ENCODE measurements at regions not wholly inside any gene's neighbourhood (a gene's known extent, or its start where the extent isn't known, plus 50 kb on each side); places are given as distances from the start of the nearest gene placed in this dataset.

DNA sequence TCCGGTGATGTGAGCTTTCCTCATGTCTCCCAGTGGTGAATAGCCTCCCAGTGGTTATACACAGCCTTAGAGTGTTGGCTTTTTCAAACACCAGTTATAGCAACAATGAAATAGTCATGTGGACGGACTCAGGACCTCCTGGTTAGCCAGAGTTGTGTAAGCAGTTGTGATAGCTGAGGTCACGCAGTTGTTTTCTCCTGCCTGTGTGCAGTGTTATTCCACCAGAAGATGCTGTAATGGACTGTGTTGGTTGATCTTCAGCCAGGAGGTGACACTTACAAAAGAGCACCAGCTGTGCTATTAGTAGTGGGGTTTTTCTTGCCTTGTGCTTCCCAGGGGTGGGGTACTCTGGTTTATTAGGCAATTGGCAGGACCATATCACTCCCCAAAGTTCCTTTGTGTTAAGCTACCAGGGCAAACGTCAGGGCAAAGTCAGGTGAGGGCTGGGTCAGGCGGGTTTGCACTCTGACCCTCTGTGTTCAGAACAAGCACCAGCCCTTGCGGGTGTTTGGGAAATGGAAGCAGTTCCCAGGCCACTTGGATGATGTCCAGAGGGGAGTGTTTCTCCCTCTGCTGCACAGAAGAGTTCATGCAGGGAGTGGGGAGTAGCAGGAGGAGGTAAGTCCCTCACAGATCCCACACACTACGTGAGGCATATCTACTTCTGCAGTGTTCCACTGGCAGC, 252.6 kb downstream of the TMEM47 start:
- peak; percentile 19 for DNase-seq (ENCODE audit: low spot score)
- H3K9me3 ChIP-seq (ENCODE audit: low read depth): no peaks in the 10 kb centered on the region
- H3K4me2 ChIP-seq: no peak overlapping the region

DNA sequence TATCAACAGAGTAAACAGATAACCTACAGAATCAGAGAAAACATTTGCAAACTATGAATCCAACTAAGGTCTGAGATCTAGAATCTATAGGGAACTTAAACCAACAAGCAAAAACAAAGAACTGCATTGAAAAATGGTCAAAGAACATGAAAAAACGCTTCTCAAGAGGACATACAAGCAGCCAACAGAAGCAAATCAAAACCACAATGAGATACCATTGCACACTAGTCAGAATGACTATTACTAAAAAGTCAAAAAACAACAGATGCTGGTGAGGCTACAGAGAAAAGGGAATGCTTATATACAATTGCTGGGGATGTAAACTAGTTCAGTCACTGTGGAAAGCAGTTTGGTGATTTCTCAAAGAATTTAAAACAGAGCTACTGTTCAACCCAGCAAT, 255.7 kb downstream of the TMEM47 start:
- no peak for DNase-seq (ENCODE audit: low spot score)
- Histone ChIP-seq H3K79me2 (no peaks in the 10 kb centered on the region), H3K27ac (no peak overlapping the region), H2AFZ (no peak overlapping the region), H4K20me1 (ENCODE audit: insufficient read depth, poor library complexity, severe bottlenecking) (no peaks in the 10 kb centered on the region), H3K4me1 (ENCODE audit: insufficient read depth) (no peaks in the 10 kb centered on the region), H3K9me3 (ENCODE audit: low read depth) (no peaks in the 10 kb centered on the region), H3K9me2 (replicated peaks; ENCODE audit: insufficient read depth) (no peaks in the 10 kb centered on the region), H3K4me2 (no peak overlapping the region), H3K36me3 (replicated peaks; ENCODE audit: insufficient read depth, low read depth) (no peaks in the 10 kb centered on the region), H3K27me3 (no peaks in the 10 kb centered on the region), H3K4me3 (no peak overlapping the region)
- WGBS (ENCODE audit: low lambda C conversion rate, missing lambda C conversion rate): 74% methylated on average over 1 of the region's 1 CpG
- no peak for TF ChIP-seq EZH2phosphoT487 (IDR thresholded peaks at IDR 0.05; ENCODE audit: low read depth, severe bottlenecking, unreplicated experiment)
- no peak for TF ChIP-seq EZH2 (IDR thresholded peaks at IDR 0.05; ENCODE audit: borderline replicate concordance)
- TF ChIP-seq, protein P1, sequence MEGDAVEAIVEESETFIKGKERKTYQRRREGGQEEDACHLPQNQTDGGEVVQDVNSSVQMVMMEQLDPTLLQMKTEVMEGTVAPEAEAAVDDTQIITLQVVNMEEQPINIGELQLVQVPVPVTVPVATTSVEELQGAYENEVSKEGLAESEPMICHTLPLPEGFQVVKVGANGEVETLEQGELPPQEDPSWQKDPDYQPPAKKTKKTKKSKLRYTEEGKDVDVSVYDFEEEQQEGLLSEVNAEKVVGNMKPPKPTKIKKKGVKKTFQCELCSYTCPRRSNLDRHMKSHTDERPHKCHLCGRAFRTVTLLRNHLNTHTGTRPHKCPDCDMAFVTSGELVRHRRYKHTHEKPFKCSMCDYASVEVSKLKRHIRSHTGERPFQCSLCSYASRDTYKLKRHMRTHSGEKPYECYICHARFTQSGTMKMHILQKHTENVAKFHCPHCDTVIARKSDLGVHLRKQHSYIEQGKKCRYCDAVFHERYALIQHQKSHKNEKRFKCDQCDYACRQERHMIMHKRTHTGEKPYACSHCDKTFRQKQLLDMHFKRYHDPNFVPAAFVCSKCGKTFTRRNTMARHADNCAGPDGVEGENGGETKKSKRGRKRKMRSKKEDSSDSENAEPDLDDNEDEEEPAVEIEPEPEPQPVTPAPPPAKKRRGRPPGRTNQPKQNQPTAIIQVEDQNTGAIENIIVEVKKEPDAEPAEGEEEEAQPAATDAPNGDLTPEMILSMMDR (IDR thresholded peaks at IDR 0.05; ENCODE audit: poor library complexity): no peak

More for the DNA sequence above, 252.6 kb downstream of the TMEM47 start:
- Histone ChIP-seq H3K9me2 (replicated peaks; ENCODE audit: insufficient read depth) (no peaks in the 10 kb centered on the region), H3K4me3 (no peak overlapping the region), H4K20me1 (ENCODE audit: insufficient read depth, poor library complexity, severe bottlenecking) (no peaks in the 10 kb centered on the region), H2AFZ (no peak overlapping the region), H3K36me3 (replicated peaks; ENCODE audit: insufficient read depth, low read depth) (no peaks in the 10 kb centered on the region), H3K4me1 (ENCODE audit: insufficient read depth) (no peaks in the 10 kb centered on the region), H3K27ac (peak overlapping the region; percentile 23), H3K27me3 (no peaks in the 10 kb centered on the region), H3K79me2 (no peaks in the 10 kb centered on the region)
- 81% methylated on average over 7 of the region's 7 CpGs for WGBS (ENCODE audit: low lambda C conversion rate, missing lambda C conversion rate)
- TF ChIP-seq EZH2 (IDR thresholded peaks at IDR 0.05; ENCODE audit: borderline replicate concordance) (no peak), EZH2phosphoT487 (IDR thresholded peaks at IDR 0.05; ENCODE audit: low read depth, severe bottlenecking, unreplicated experiment) (no peak)
- TF ChIP-seq, protein P1 (IDR thresholded peaks at IDR 0.05; ENCODE audit: poor library complexity): no peak

GRCh38 chrX:34382416-34382815, 250.3 kb upstream of the FAM47A start:
- no peak overlapping the region for H2AFZ ChIP-seq
- no peak for TF ChIP-seq EZH2 (IDR thresholded peaks at IDR 0.05; ENCODE audit: borderline replicate concordance)
- no peak for TF ChIP-seq EZH2phosphoT487 (IDR thresholded peaks at IDR 0.05; ENCODE audit: low read depth, severe bottlenecking, unreplicated experiment)
- TF ChIP-seq, protein P1 (IDR thresholded peaks at IDR 0.05; ENCODE audit: poor library complexity): no peak
- H3K36me3 ChIP-seq (replicated peaks; ENCODE audit: insufficient read depth, low read depth): no peaks in the 10 kb centered on the region
- no peak overlapping the region for H3K4me2 ChIP-seq
- DNase-seq (ENCODE audit: low spot score): no peak
- WGBS (ENCODE audit: low lambda C conversion rate, missing lambda C conversion rate): 84% methylated on average over 2 of the region's 2 CpGs
- no peak overlapping the region for H3K4me3 ChIP-seq
- H3K27ac ChIP-seq: no peak overlapping the region
- H3K4me1 ChIP-seq (ENCODE audit: insufficient read depth): no peaks in the 10 kb centered on the region
- H3K9me3 ChIP-seq (ENCODE audit: low read depth): no peaks in the 10 kb centered on the region
- no peaks in the 10 kb centered on the region for H4K20me1 ChIP-seq (ENCODE audit: insufficient read depth, poor library complexity, severe bottlenecking)
- H3K9me2 ChIP-seq (replicated peaks; ENCODE audit: insufficient read depth): no peaks in the 10 kb centered on the region
- no peaks in the 10 kb centered on the region for H3K27me3 ChIP-seq
- no peaks in the 10 kb centered on the region for H3K79me2 ChIP-seq

All from hepatocyte (in vitro differentiated cells).